HL-60 (cell line): ENCODE measurements at regions not wholly inside any gene's neighbourhood (a gene's known extent, or its start where the extent isn't known, plus 50 kb on each side); places are given as distances from the start of the nearest gene placed in this dataset.

ENCODE experiments used
- CTCF ChIP-seq: IDR thresholded peaks from one replicate; pipeline ENCODE4 v1.5.1; 2011; ENCODE audit warnings: low read length, control low read depth, inconsistent platforms; ENCODE audit not compliant: insufficient read depth
- GABPA ChIP-seq: IDR thresholded peaks from 2 replicates; pipeline ENCODE4 v1.6.1; 2012; ENCODE audit warnings: low read depth

GRCh38 chr5:9895302-9895645 is 265.1 kb upstream of the TAS2R1 start:
- TF ChIP-seq GABPA: no peak
- TF ChIP-seq CTCF: no peak
